Right ventricle myocardium inferior (tissue), 1 donor: ENCODE measurements at regions not wholly inside any gene's neighbourhood (a gene's known extent, or its start where the extent isn't known, plus 50 kb on each side); places are given as distances from the start of the nearest gene placed in this dataset.
A peak's percentile ranks its signal among the peaks of the same experiment; 100 is the strongest.
"Not testable (repeated sequence)": the region's sequence is repeated elsewhere in the genome, so short reads cannot be mapped to it uniquely, and the experiment has no call there.

Experiments
- ATAC-seq: fragments of 200-7000 bp; cut with Tn5 transposase; one replicate; pipeline ENCODE4 v1.9.1; 2020; ENCODE audit warnings: mild to moderate bottlenecking, moderate library complexity
- DNase-seq: peaks from one replicate; pipeline ENCODE4 v3.0.0; 2021; ENCODE audit errors: missing footprints
- intact Hi-C: fragments of 100-400 bp; cut with DNase I; formaldehyde crosslinking; loops from one replicate; pipeline ENCODE4 v1.11.0; 2022
- donor health status: DM: no; HTN: yes; CAD: no; lungs with severe emphysema.

- intact Hi-C loops: loop anchor here (5.0 kb wide), 1 partner anchor 90 kb away; the partner anchor contains the start of gene RBMS1
Measured at GRCh38 chr2:160582490-160583145, 89.0 kb upstream of the RBMS1 start.

GRCh38 chr2:160583146-160583535, 89.5 kb upstream of the RBMS1 start:
- intact Hi-C loops: loop anchor here (5.0 kb wide), 1 partner anchor 91 kb away; the partner anchor contains the start of gene RBMS1
- ATAC-seq: peak; percentile 55
- no peak for DNase-seq

More at GRCh38 chr2:160582490-160583145, 89.0 kb upstream of the RBMS1 start:
- peak; percentile 58 for ATAC-seq
- no peak for DNase-seq

- DNase-seq (peak; percentile 41), ATAC-seq (no peak)
- intact Hi-C loops: loop anchor here (5.0 kb wide), 1 partner anchor 92 kb away; the partner anchor contains the start of gene RBMS1
Measured at GRCh38 chr2:160583813-160584537, 90.4 kb upstream of the RBMS1 start.

GRCh38 chr2:160584972-160585494, 91.4 kb upstream of the RBMS1 start:
- ATAC-seq: no peak
- intact Hi-C loops: loop anchor here (5.0 kb wide), 1 partner anchor 93 kb away; the partner anchor contains the start of gene RBMS1

GRCh38 chr2:160590664-160591063, 97.1 kb upstream of the RBMS1 start:
- ATAC-seq (no peak), DNase-seq (no peak)
- intact Hi-C loops: no loop called here

More at GRCh38 chr2:160584972-160585494, 91.4 kb upstream of the RBMS1 start:
- DNase-seq: peak; percentile 54

- intact Hi-C loops: no loop called here
- no peak for ATAC-seq
- no peak for DNase-seq
Measured at GRCh38 chr2:160592401-160592800, 98.8 kb upstream of the RBMS1 start.

- intact Hi-C loops: no loop called here
- ATAC-seq (no peak), DNase-seq (no peak)
Measured at GRCh38 chr2:160592993-160593392, 99.4 kb upstream of the RBMS1 start.

GRCh38 chr2:160596441-160596840, 102.8 kb upstream of the RBMS1 start:
- ATAC-seq (no peak), DNase-seq (no peak)

GRCh38 chr2:160600437-160600836, 106.8 kb upstream of the RBMS1 start:
- DNase-seq, ATAC-seq, intact Hi-C loops: not testable (repeated sequence)

More at GRCh38 chr2:160596441-160596840, 102.8 kb upstream of the RBMS1 start:
- intact Hi-C loops: no loop called here

- DNase-seq (no peak), ATAC-seq (no peak)
- intact Hi-C loops: no loop called here
Measured at GRCh38 chr2:160602073-160602472, 108.5 kb upstream of the RBMS1 start.

- intact Hi-C loops: no loop called here
- no peak for DNase-seq
- no peak for ATAC-seq
Measured at GRCh38 chr2:160603771-160604510, 110.3 kb upstream of the RBMS1 start.

GRCh38 chr2:160606341-160606740, 112.7 kb upstream of the RBMS1 start:
- no peak for DNase-seq
- ATAC-seq: no peak
- intact Hi-C loops: no loop called here

- ATAC-seq: peak; percentile 28
- DNase-seq: no peak
- intact Hi-C loops: no loop called here
Measured at GRCh38 chr2:160608599-160608998, 115.0 kb upstream of the RBMS1 start.

- DNase-seq (no peak), ATAC-seq (peak; percentile 70)
- intact Hi-C loops: no loop called here
Measured at GRCh38 chr2:160609346-160609745, 115.7 kb upstream of the RBMS1 start.

- ATAC-seq: no peak
- intact Hi-C loops: no loop called here
- DNase-seq: no peak
Measured at GRCh38 chr2:160610041-160610440, 116.4 kb upstream of the RBMS1 start.

GRCh38 chr2:160612266-160612856, 118.8 kb upstream of the RBMS1 start:
- intact Hi-C loops: no loop called here
- ATAC-seq (no peak), DNase-seq (no peak)

- intact Hi-C loops: no loop called here
- no peak for DNase-seq
Measured at GRCh38 chr2:160613466-160614153, 120.0 kb upstream of the RBMS1 start.

GRCh38 chr2:160614391-160614790, 120.8 kb upstream of the RBMS1 start:
- DNase-seq: no peak

More at GRCh38 chr2:160613466-160614153, 120.0 kb upstream of the RBMS1 start:
- ATAC-seq: no peak

More at GRCh38 chr2:160614391-160614790, 120.8 kb upstream of the RBMS1 start:
- no peak for ATAC-seq
- intact Hi-C loops: no loop called here
